NCI-H1048 (cell line): ENCODE measurements at regions not wholly inside any gene's neighbourhood (a gene's known extent, or its start where the extent isn't known, plus 50 kb on each side); places are given as distances from the start of the nearest gene placed in this dataset.
A peak's percentile ranks its signal among the peaks of the same experiment; 100 is the strongest.

Experiments used
- DNase-seq: peaks from one replicate; lab custom pipeline; 2025; lab: John Stamatoyannopoulos, UW

- DNase-seq = peak; percentile 62
Measured at GRCh38 chr2:226431288-226431948, 368.2 kb downstream of the IRS1 start.

- no peak for DNase-seq
Measured at GRCh38 chr2:226429476-226429875, 370.1 kb downstream of the IRS1 start.

GRCh38 chr2:226427538-226428307 is 371.9 kb downstream of the IRS1 start:
- DNase-seq = no peak

GRCh38 chr2:226426292-226426736 is 373.3 kb downstream of the IRS1 start:
- DNase-seq = no peak

GRCh38 chr2:226424971-226425370 is 374.6 kb downstream of the IRS1 start:
- no peak for DNase-seq

- no peak for DNase-seq
Measured at GRCh38 chr2:226423498-226423960, 376.1 kb downstream of the IRS1 start.

- DNase-seq = no peak
Measured at GRCh38 chr2:226420646-226421045, 379.0 kb downstream of the IRS1 start.

- DNase-seq = no peak
Measured at GRCh38 chr2:226418521-226418920, 381.1 kb downstream of the IRS1 start.

GRCh38 chr2:226414335-226414734 is 385.3 kb downstream of the IRS1 start:
- DNase-seq = no peak

- DNase-seq = no peak
Measured at GRCh38 chr2:226413498-226414130, 386.0 kb downstream of the IRS1 start.

GRCh38 chr2:226411727-226412360 is 387.8 kb downstream of the IRS1 start:
- no peak for DNase-seq

- no peak for DNase-seq
Measured at GRCh38 chr2:226411205-226411604, 388.4 kb downstream of the IRS1 start.

GRCh38 chr2:226410247-226410835 is 389.3 kb downstream of the IRS1 start:
- DNase-seq = no peak

GRCh38 chr2:226409134-226409533 is 390.5 kb downstream of the IRS1 start:
- no peak for DNase-seq

- no peak for DNase-seq
Measured at GRCh38 chr2:226408141-226408540, 391.5 kb downstream of the IRS1 start.

- no peak for DNase-seq
Measured at GRCh38 chr2:226407135-226407534, 392.5 kb downstream of the IRS1 start.

GRCh38 chr2:226405465-226405864 is 394.2 kb downstream of the IRS1 start:
- DNase-seq = no peak

- DNase-seq = no peak
Measured at GRCh38 chr2:226403369-226403768, 396.3 kb downstream of the IRS1 start.

GRCh38 chr2:226399006-226399405 is 400.6 kb downstream of the IRS1 start:
- DNase-seq = no peak

- DNase-seq = no peak
Measured at GRCh38 chr2:226398580-226398979, 401.0 kb downstream of the IRS1 start.

GRCh38 chr2:226396541-226396940 is 403.1 kb downstream of the IRS1 start:
- no peak for DNase-seq

GRCh38 chr2:226387499-226387942 is 412.1 kb downstream of the IRS1 start:
- DNase-seq = no peak
